HT-29 (cell line): ENCODE measurements at regions not wholly inside any gene's neighbourhood (a gene's known extent, or its start where the extent isn't known, plus 50 kb on each side); places are given as distances from the start of the nearest gene placed in this dataset.

ENCODE experiments used
- DNase-seq: peaks from one replicate; pipeline ENCODE4 v3.0.0-alpha.2; 2015; ENCODE audit warnings: low spot score

GRCh38 chr6:95501032-95501904 is 76.1 kb upstream of the MANEA start:
- no peak for DNase-seq

DNA sequence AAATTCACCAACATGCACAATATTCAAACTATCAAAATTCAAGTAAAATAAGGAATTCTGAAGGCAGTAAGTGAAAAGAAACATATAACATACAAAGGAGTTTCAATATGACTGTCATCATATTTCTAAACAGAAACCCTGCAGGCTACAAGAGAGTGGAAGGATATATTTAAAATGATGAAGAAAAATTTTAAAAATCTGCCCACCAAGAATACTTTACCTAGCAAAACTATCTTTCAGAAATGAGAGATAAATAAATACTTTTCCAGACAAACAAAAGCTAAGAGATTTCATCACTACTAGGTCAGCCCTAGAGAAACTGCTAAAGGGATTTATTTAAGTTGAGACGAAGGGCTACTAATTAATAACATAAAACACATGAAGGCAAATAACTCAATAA is 73.8 kb upstream of the MANEA start:
- no peak for DNase-seq

DNA sequence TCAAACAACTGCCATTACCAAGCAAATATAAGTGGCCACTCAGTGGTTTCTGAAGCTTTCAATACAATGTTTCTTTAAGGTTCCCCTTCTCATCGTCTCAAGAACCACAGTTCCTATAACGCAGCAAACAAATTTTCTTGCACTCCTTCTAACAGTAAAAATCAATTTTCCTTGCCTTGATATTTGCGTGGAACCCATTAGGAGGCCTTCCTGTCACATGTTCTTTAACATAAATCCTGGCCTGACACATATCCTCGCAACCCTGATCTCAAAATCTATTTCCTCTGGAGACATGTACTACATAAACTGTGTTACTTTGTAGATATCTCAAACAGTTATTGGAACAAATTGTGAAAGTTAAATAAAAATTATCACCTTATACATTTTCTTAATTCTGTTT is 65.9 kb upstream of the MANEA start:
- DNase-seq, result no peak

DNA sequence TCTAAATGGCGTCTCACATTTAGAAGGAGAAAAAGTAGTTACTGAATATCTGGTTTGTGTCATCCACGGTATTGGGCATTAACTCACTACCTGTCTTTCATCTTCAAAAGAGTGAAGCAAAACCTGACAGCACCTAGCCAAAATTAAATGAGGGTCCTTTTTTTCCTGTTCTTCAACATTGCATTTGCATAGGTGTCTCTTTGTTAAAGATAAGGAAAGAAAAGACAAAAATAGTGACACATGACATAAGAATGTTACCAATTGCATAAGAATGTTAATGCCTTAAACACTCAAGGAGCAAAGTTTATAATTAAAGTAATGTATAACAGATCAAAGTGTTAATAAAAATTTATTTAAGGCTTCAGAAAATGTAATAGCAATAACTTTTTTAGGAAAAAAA is 61.4 kb upstream of the MANEA start:
- no peak for DNase-seq

GRCh38 chr6:95517004-95517403 is 60.3 kb upstream of the MANEA start:
- no peak for DNase-seq

DNA sequence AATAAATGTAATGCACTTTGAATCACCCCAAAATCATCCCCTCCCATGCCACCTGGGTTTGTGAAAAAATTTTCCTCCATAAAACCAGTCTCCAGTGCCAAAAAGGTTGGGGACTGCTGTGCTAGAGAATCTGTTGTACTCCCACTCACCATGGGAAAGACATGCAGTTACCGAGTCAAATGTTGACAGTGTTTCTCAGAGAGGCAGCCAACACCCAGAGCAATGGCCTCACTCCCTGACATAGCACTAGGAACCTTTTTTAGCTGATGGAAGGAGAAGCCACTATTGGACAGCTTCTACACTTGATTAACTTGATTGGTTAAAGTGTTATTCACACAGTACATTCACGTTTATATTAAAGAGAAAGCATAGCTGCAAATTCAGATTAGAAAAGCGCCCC is 59.8 kb upstream of the MANEA start:
- no peak for DNase-seq

- no peak for DNase-seq
These were observed 58.6 kb upstream of the MANEA start for GRCh38 chr6:95518630-95519227.

DNA sequence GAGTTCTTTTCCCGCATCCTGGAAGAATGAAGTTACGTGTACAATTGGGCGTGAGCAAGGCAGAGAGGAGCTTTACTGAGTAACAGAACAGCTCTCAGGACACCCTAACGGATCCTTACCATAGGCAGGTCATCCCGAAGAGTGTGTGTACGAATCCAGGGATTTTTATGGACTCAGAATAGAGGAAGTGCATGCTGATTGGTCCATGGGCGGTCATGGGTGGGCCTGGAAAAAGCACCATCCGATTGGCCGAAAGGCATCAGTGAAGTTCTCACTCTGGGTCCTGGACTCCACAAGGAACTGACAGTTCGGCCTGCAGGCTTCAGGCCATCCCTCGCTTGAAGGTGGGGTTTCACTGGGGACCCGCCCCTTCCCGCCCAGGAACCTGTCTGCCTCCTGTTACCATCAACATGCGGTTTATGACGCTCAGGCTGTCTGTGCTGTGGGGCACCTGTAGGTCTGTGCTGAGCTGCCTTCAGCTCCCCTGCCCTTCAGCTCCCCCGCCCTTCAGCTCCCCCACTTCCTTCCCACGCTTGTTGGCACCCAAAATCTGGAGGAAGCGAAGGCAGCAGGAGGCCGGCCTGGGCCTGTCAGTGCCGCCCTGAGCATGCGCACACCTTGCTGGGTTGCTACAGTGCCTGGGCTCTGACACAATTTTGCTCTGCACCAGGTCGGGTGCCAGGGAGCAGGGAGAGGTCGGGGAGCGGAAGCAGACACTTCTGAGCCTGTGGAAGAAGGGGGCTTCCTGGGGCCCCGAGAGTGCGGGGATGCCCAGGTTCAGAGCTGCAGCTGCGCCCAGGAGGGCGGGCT is 57.9 kb upstream of the MANEA start:
- no peak for DNase-seq

GRCh38 chr6:95521181-95521580 is 56.2 kb upstream of the MANEA start:
- no peak for DNase-seq
